ENCODE measurements at regions not wholly inside any gene's neighbourhood (a gene's known extent, or its start where the extent isn't known, plus 50 kb on each side); places are given as distances from the start of the nearest gene placed in this dataset.
"Not testable (repeated sequence)": the region's sequence is repeated elsewhere in the genome, so short reads cannot be mapped to it uniquely, and the experiment has no call there.

- DNase-seq (ENCODE audit: low read depth in 2 of 3, low spot score in 2 of 3) = no peak
Measured at GRCh38 chr9:119938871-119939270, 569.6 kb upstream of the BRINP1 start.

GRCh38 chr9:119934497-119934896 lies 565.3 kb upstream of the BRINP1 start:
- DNase-seq (ENCODE audit: low read depth in 2 of 3, low spot score in 2 of 3) = no peak

- no peak for DNase-seq (ENCODE audit: low read depth in 2 of 3, low spot score in 2 of 3)
Measured at GRCh38 chr9:119933191-119933590, 564.0 kb upstream of the BRINP1 start.

- DNase-seq (ENCODE audit: low read depth in 2 of 3, low spot score in 2 of 3) = no peak
Measured at GRCh38 chr9:119924736-119925135, 555.5 kb upstream of the BRINP1 start.

GRCh38 chr9:119917175-119917574 lies 547.9 kb upstream of the BRINP1 start:
- no peak for DNase-seq (ENCODE audit: low read depth in 2 of 3, low spot score in 2 of 3)

GRCh38 chr9:119907056-119907455 lies 537.8 kb upstream of the BRINP1 start:
- DNase-seq (ENCODE audit: low read depth in 2 of 3, low spot score in 2 of 3) = no peak

- DNase-seq (ENCODE audit: low read depth in 2 of 3, low spot score in 2 of 3) = no peak
Measured at GRCh38 chr9:119905724-119906123, 536.5 kb upstream of the BRINP1 start.

- DNase-seq (ENCODE audit: low read depth in 2 of 3, low spot score in 2 of 3) = no peak
Measured at GRCh38 chr9:119903851-119904250, 534.6 kb upstream of the BRINP1 start.

GRCh38 chr9:119902611-119903010 lies 533.4 kb upstream of the BRINP1 start:
- no peak for DNase-seq (ENCODE audit: low read depth in 2 of 3, low spot score in 2 of 3)

- no peak for DNase-seq (ENCODE audit: low read depth in 2 of 3, low spot score in 2 of 3)
Measured at GRCh38 chr9:119898316-119898715, 529.1 kb upstream of the BRINP1 start.

GRCh38 chr9:119884438-119884837 lies 515.2 kb upstream of the BRINP1 start:
- no peak for DNase-seq (ENCODE audit: low read depth in 2 of 3, low spot score in 2 of 3)

- DNase-seq (ENCODE audit: low read depth in 2 of 3, low spot score in 2 of 3) = no peak
Measured at GRCh38 chr9:119881898-119882297, 512.7 kb upstream of the BRINP1 start.

- DNase-seq (ENCODE audit: low read depth in 2 of 3, low spot score in 2 of 3) = no peak
Measured at GRCh38 chr9:119880361-119880760, 511.1 kb upstream of the BRINP1 start.

GRCh38 chr9:119877306-119877705 lies 508.1 kb upstream of the BRINP1 start:
- DNase-seq (ENCODE audit: low read depth in 2 of 3, low spot score in 2 of 3) = no peak

GRCh38 chr9:119873877-119874276 lies 504.6 kb upstream of the BRINP1 start:
- DNase-seq (ENCODE audit: low read depth in 2 of 3, low spot score in 2 of 3) = no peak

- not testable (repeated sequence) for DNase-seq (ENCODE audit: low read depth in 2 of 3, low spot score in 2 of 3)
Measured at GRCh38 chr9:119870251-119870650, 501.0 kb upstream of the BRINP1 start.

GRCh38 chr9:119868694-119869093 lies 499.5 kb upstream of the BRINP1 start:
- DNase-seq (ENCODE audit: low read depth in 2 of 3, low spot score in 2 of 3) = no peak

- DNase-seq (ENCODE audit: low read depth in 2 of 3, low spot score in 2 of 3) = no peak
Measured at GRCh38 chr9:119861842-119862241, 492.6 kb upstream of the BRINP1 start.

- no peak for DNase-seq (ENCODE audit: low read depth in 2 of 3, low spot score in 2 of 3)
Measured at GRCh38 chr9:119859128-119859527, 489.9 kb upstream of the BRINP1 start.

GRCh38 chr9:119853126-119853525 lies 483.9 kb upstream of the BRINP1 start:
- no peak for DNase-seq (ENCODE audit: low read depth in 2 of 3, low spot score in 2 of 3)

- no peak for DNase-seq (ENCODE audit: low read depth in 2 of 3, low spot score in 2 of 3)
Measured at GRCh38 chr9:119852390-119852789, 483.2 kb upstream of the BRINP1 start.

GRCh38 chr9:119844431-119844830 lies 475.2 kb upstream of the BRINP1 start:
- DNase-seq (ENCODE audit: low read depth in 2 of 3, low spot score in 2 of 3) = no peak

GRCh38 chr9:119841016-119841415 lies 471.8 kb upstream of the BRINP1 start:
- no peak for DNase-seq (ENCODE audit: low read depth in 2 of 3, low spot score in 2 of 3)

- DNase-seq (ENCODE audit: low read depth in 2 of 3, low spot score in 2 of 3) = no peak
Measured at GRCh38 chr9:119839888-119840287, 470.7 kb upstream of the BRINP1 start.

Measured in activated CD8-positive, alpha-beta memory T cell treated with anti-CD3 and anti-CD28 coated beads for 48 hours (primary cell).